ENCODE measurements at regions not wholly inside any gene's neighbourhood (a gene's known extent, or its start where the extent isn't known, plus 50 kb on each side); places are given as distances from the start of the nearest gene placed in this dataset.

DNA sequence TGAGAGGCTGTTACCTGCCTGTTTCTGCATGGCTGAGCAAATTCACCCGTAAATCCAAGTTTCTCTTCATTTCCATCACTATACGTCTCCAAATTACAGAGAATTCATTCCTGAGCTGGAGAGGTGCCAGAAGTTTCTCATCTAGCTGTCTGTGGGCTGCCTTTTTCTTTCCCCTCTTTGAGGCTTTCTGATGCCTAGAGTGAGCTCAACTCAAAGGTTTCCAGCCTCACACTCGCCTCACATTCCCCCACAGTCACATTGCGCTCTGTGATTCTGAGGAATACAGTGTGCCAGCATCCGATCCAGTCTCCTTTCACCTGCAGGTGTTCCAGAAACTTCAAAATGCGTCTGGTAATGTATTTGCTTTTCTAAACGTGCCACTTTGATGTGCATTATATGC, 267.2 kb downstream of the MFSD1 start, which contains the start of gene IQCJ:
Gene IQCJ (plus strand): TSS at position 229 of the 400 bp plus-strand sequence.
- H3K27ac ChIP-seq (ENCODE audit: extremely low read depth, low read depth, low read length): no peak within 1 kb of the TSS
- H3K4me1 ChIP-seq (ENCODE audit: control insufficient read depth, insufficient read depth, low read length): no peaks in the 10 kb centered on the region
- CTCF ChIA-PET: interaction anchor here (0.7 kb wide), 2 partner anchors 66 to 185 kb away, joined by 3 read pairs; no protein-coding TSS in a partner anchor
- H3K4me3 ChIP-seq (ENCODE audit: low read depth, low read length): no peak within 1 kb of the TSS
- no peak for TF ChIP-seq OVOL3 (tag by site-specific recombination; IDR thresholded peaks at IDR 0.05)
- no peak for TF ChIP-seq ZBTB11 (tag by site-specific recombination; conservative IDR thresholded peaks at IDR 0.05; ENCODE audit: low read depth)
- TF ChIP-seq ZNF76 (tag by site-specific recombination; IDR thresholded peaks at IDR 0.05; ENCODE audit: borderline replicate concordance, low read depth): no peak
- no peak for TF ChIP-seq ZNF510 (tag by site-specific recombination; IDR thresholded peaks at IDR 0.05; ENCODE audit: insufficient replicate concordance)
- TF ChIP-seq, protein P1, sequence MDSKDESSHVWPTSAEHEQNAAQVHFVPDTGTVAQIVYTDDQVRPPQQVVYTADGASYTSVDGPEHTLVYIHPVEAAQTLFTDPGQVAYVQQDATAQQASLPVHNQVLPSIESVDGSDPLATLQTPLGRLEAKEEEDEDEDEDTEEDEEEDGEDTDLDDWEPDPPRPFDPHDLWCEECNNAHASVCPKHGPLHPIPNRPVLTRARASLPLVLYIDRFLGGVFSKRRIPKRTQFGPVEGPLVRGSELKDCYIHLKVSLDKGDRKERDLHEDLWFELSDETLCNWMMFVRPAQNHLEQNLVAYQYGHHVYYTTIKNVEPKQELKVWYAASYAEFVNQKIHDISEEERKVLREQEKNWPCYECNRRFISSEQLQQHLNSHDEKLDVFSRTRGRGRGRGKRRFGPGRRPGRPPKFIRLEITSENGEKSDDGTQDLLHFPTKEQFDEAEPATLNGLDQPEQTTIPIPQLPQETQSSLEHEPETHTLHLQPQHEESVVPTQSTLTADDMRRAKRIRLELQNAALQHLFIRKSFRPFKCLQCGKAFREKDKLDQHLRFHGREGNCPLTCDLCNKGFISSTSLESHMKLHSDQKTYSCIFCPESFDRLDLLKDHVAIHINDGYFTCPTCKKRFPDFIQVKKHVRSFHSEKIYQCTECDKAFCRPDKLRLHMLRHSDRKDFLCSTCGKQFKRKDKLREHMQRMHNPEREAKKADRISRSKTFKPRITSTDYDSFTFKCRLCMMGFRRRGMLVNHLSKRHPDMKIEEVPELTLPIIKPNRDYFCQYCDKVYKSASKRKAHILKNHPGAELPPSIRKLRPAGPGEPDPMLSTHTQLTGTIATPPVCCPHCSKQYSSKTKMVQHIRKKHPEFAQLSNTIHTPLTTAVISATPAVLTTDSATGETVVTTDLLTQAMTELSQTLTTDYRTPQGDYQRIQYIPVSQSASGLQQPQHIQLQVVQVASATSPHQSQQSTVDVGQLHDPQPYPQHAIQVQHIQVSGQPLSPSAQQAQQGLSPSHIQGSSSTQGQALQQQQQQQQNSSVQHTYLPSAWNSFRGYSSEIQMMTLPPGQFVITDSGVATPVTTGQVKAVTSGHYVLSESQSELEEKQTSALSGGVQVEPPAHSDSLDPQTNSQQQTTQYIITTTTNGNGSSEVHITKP (tag by site-specific recombination; IDR thresholded peaks at IDR 0.05): no peak
- no peak for TF ChIP-seq ZFP69B (tag by site-specific recombination; IDR thresholded peaks at IDR 0.05)
- TF ChIP-seq ZNF626 (tag by site-specific recombination; IDR thresholded peaks at IDR 0.05): no peak
- TF ChIP-seq, protein P2, sequence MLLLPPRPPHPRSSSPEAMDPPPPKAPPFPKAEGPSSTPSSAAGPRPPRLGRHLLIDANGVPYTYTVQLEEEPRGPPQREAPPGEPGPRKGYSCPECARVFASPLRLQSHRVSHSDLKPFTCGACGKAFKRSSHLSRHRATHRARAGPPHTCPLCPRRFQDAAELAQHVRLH (tag by site-specific recombination; IDR thresholded peaks at IDR 0.05): no peak
- no peaks in the 10 kb centered on the region for H3K36me3 ChIP-seq (ENCODE audit: control insufficient read depth in 2 of 2, insufficient read depth in 1 of 2, low read length in 2 of 2)
- no peaks in the 10 kb centered on the region for H3K9me3 ChIP-seq (ENCODE audit: control insufficient read depth, insufficient read depth, low read depth, low read length)
- POLR2A ChIA-PET: no interaction called here

DNA sequence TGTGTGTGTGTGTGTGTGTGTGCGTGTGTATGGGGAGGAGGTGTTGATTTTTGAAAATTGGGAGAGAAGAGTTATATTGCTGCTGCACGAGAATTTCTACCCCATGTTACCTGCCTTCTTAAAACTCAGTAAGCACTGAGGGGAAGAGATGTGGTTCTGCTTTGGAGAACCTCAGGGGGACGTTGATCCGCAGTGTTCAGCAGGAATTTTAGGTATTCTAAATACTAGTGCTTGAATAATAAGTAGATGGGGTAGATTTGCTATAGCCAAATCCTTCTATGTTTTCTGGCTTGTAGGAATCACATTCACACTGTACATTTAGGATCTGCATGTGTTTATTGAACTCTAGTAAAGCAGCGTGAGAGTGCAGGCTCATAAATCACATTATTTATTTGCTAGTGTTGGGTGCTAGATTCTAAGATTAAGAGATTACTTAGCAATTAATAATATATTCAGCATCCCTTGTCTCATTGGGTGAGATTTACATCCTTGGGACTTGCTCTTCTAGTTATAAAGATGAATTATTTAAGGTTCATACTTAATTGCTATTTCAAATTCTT, 268.1 kb downstream of the MFSD1 start:
- no peak overlapping the region for H3K27ac ChIP-seq (ENCODE audit: extremely low read depth, low read depth, low read length)
- H3K36me3 ChIP-seq (ENCODE audit: control insufficient read depth in 2 of 2, insufficient read depth in 1 of 2, low read length in 2 of 2): no peaks in the 10 kb centered on the region
- ChIA-PET CTCF (no interaction called here), POLR2A (no interaction called here)
- TF ChIP-seq ZNF776 (tag by site-specific recombination; IDR thresholded peaks at IDR 0.05; ENCODE audit: borderline replicate concordance): no peak
- no peak for TF ChIP-seq ZFP3 (tag by site-specific recombination; IDR thresholded peaks at IDR 0.05; ENCODE audit: low read depth)
- TF ChIP-seq SALL2 (tag by site-specific recombination; IDR thresholded peaks at IDR 0.05; ENCODE audit: borderline replicate concordance): no peak
- TF ChIP-seq ZNF211 (tag by site-specific recombination; IDR thresholded peaks at IDR 0.05; ENCODE audit: low read depth): no peak
- no peak for TF ChIP-seq ZXDB (tag by site-specific recombination; IDR thresholded peaks at IDR 0.05)
- no peak for TF ChIP-seq KLF7 (tag by site-specific recombination; IDR thresholded peaks at IDR 0.05; ENCODE audit: borderline replicate concordance)
- TF ChIP-seq HOXC10 (CRISPR knock-in tag; IDR thresholded peaks at IDR 0.05): no peak
- no peak for TF ChIP-seq ZNF76 (tag by site-specific recombination; IDR thresholded peaks at IDR 0.05; ENCODE audit: borderline replicate concordance, low read depth)
- TF ChIP-seq ZNF112 (tag by site-specific recombination; IDR thresholded peaks at IDR 0.05): no peak
- TF ChIP-seq ZNF146 (tag by site-specific recombination; IDR thresholded peaks at IDR 0.05): no peak
- no peak for TF ChIP-seq YY2 (tag by site-specific recombination; IDR thresholded peaks at IDR 0.05)
- TF ChIP-seq, protein P3, sequence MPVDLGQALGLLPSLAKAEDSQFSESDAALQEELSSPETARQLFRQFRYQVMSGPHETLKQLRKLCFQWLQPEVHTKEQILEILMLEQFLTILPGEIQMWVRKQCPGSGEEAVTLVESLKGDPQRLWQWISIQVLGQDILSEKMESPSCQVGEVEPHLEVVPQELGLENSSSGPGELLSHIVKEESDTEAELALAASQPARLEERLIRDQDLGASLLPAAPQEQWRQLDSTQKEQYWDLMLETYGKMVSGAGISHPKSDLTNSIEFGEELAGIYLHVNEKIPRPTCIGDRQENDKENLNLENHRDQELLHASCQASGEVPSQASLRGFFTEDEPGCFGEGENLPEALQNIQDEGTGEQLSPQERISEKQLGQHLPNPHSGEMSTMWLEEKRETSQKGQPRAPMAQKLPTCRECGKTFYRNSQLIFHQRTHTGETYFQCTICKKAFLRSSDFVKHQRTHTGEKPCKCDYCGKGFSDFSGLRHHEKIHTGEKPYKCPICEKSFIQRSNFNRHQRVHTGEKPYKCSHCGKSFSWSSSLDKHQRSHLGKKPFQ (tag by site-specific recombination; IDR thresholded peaks at IDR 0.05): no peak
- TF ChIP-seq OVOL3 (tag by site-specific recombination; IDR thresholded peaks at IDR 0.05): no peak
- TF ChIP-seq ZNF560 (tag by site-specific recombination; IDR thresholded peaks at IDR 0.05; ENCODE audit: borderline replicate concordance): no peak
- TF ChIP-seq YY1 (tag by site-specific recombination; IDR thresholded peaks at IDR 0.05): no peak
- TF ChIP-seq IKZF3 (tag by site-specific recombination; IDR thresholded peaks at IDR 0.05): no peak
- TF ChIP-seq ZNF645 (tag by site-specific recombination; IDR thresholded peaks at IDR 0.05): no peak
- TF ChIP-seq KLF8 (tag by site-specific recombination; IDR thresholded peaks at IDR 0.05): no peak
- no peaks in the 10 kb centered on the region for H3K4me1 ChIP-seq (ENCODE audit: control insufficient read depth, insufficient read depth, low read length)
- H3K4me3 ChIP-seq (ENCODE audit: low read depth, low read length): no peak overlapping the region
- no peaks in the 10 kb centered on the region for H3K9me3 ChIP-seq (ENCODE audit: control insufficient read depth, insufficient read depth, low read depth, low read length)

All from HEK293 (cell line).